Liver (tissue), 7 donors: ENCODE measurements at regions not wholly inside any gene's neighbourhood (a gene's known extent, or its start where the extent isn't known, plus 50 kb on each side); places are given as distances from the start of the nearest gene placed in this dataset.

Source experiments
- DNase-seq: peaks from one replicate; pipeline ENCODE4 v3.0.0-alpha.2; 2017; ENCODE audit warnings: low spot score
- H3K27ac ChIP-seq, 2 donors: one replicate each; pipeline ENCODE4 v1.7.0; 2013; ENCODE audit warnings: inconsistent platforms in 2 of 2, low read length in 2 of 2, control low read depth in 1 of 2, low read depth in 1 of 2, mild to moderate bottlenecking in 1 of 2
- H3K27me3 ChIP-seq, 4 donors: one replicate each; pipeline versions ENCODE4 v1.6.1 to v1.7.0; 2013; ENCODE audit warnings: low read length in 3 of 4, inconsistent platforms in 1 of 4, mild to moderate bottlenecking in 1 of 4, moderate library complexity in 1 of 4; ENCODE audit not compliant: control insufficient read depth in 4 of 4, insufficient read depth in 4 of 4
- H3K36me3 ChIP-seq, 4 donors: one replicate each; pipeline versions ENCODE4 v1.6.1 to v1.7.0; 2013; ENCODE audit warnings: low read length in 3 of 4, mild to moderate bottlenecking in 3 of 4, low read depth in 1 of 4, moderate library complexity in 1 of 4; ENCODE audit not compliant: control insufficient read depth in 4 of 4, insufficient read depth in 3 of 4
- H3K4me1 ChIP-seq, 4 donors: one replicate each; pipeline versions ENCODE4 v1.6.1 to v1.7.0; 2013; ENCODE audit warnings: low read length in 3 of 4, mild to moderate bottlenecking in 3 of 4, moderate library complexity in 1 of 4; ENCODE audit not compliant: control insufficient read depth in 4 of 4, insufficient read depth in 4 of 4
- H3K4me3 ChIP-seq, 3 donors: one replicate each; pipeline versions ENCODE4 v1.6.1 to v1.7.0; 2013; ENCODE audit warnings: low read length in 3 of 3, control low read depth in 1 of 3, low read depth in 1 of 3, mild to moderate bottlenecking in 1 of 3
- H3K9ac ChIP-seq, 2 donors: one replicate each; pipeline ENCODE4 v1.7.0; 2013; ENCODE audit warnings: low read length in 2 of 2, mild to moderate bottlenecking in 2 of 2, moderate library complexity in 2 of 2, control low read depth in 1 of 2, low read depth in 1 of 2
- H3K9me3 ChIP-seq, 4 donors: one replicate each; pipeline versions ENCODE4 v1.6.1 to v1.7.0; 2013; ENCODE audit warnings: low read length in 3 of 4; ENCODE audit not compliant: control insufficient read depth in 4 of 4
- FOXA2 ChIP-seq: IDR thresholded peaks from 2 replicates; pipeline ENCODE4 v1.6.1; 2016; ENCODE audit warnings: antibody characterized with exemption
- GABPA ChIP-seq, 2 donors: IDR thresholded peaks in 1 of 2; conservative IDR thresholded peaks in 1 of 2; 2 replicates each; pipeline ENCODE4 v1.6.1; 2016; ENCODE audit warnings: antibody characterized with exemption in 2 of 2, mild to moderate bottlenecking in 1 of 2, moderate library complexity in 1 of 2
- HNF4A ChIP-seq, 2 donors: conservative IDR thresholded peaks; 2 replicates each; pipeline ENCODE4 v1.6.1; 2016; ENCODE audit warnings: antibody characterized with exemption in 2 of 2, mild to moderate bottlenecking in 2 of 2
- REST ChIP-seq: IDR thresholded peaks from 2 replicates; pipeline ENCODE4 v1.6.1; 2016; ENCODE audit warnings: antibody characterized with exemption, mild to moderate bottlenecking
- RXRA ChIP-seq, 2 donors: IDR thresholded peaks; 2 replicates each; pipeline ENCODE4 v1.6.1; 2017 to 2018; ENCODE audit warnings: antibody characterized with exemption in 2 of 2, mild to moderate bottlenecking in 1 of 2
- YY1 ChIP-seq: IDR thresholded peaks from 2 replicates; pipeline ENCODE4 v1.6.1; 2016; ENCODE audit warnings: antibody characterized with exemption, mild to moderate bottlenecking
- ZBTB33 ChIP-seq: IDR thresholded peaks from 2 replicates; pipeline ENCODE4 v1.6.1; 2016; ENCODE audit warnings: antibody characterized with exemption
- WGBS: extraction: QIAGEN DNeasy Blood & Tissue Kit; methylation state at CpG from one replicate; pipeline ENCODE4 v1.1.7; 2013; 5-methylcytosine and 5-hydroxymethylcytosine counted together
- donor health status: healthy.
- donor health status: healthy.
- donor health status: healthy.
- donor health status: healthy.

DNA sequence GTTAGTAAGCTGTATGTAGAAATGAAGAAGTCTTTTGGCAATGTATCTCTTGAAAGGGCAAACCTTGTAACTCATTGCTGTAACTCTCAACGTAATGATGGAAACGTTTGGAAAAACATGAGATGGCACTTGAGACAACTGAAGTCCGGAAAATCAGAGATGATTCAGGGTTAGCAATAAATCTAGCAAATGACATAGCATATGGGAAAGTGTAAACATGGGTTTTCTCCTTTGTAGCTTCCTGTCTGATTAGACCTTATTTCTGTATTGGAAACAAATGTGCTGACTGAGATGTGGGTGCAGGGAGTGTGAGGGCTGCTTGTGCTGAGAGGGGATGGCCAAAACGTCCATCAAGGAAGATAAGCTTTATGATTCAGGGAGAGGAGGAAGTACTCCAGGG lies 110.7 kb upstream of the FAM20A start:
- WGBS: 69% methylated on average over 4 of the region's 4 CpGs
- H3K27ac ChIP-seq: no peak overlapping the region
- no peak for TF ChIP-seq ZBTB33
- no peak for TF ChIP-seq REST

GRCh38 chr17:68710976-68711375 lies 109.8 kb upstream of the FAM20A start:
- WGBS: 93% methylated on average over 1 of the region's 1 CpG
- H3K27ac ChIP-seq: no peak overlapping the region
- H3K9ac ChIP-seq: no peak overlapping the region
- H3K36me3 ChIP-seq: no peaks in the 10 kb centered on the region
- TF ChIP-seq YY1 (no peak), GABPA (IDR thresholded peaks at IDR 0.05 in 1 of 2, conservative IDR thresholded peaks at IDR 0.05 in 1 of 2) (no peak), HNF4A (conservative IDR thresholded peaks at IDR 0.05) (no peak), FOXA2 (no peak), REST (no peak), RXRA (IDR thresholded peaks at IDR 0.05) (no peak)
- H3K27me3 ChIP-seq: no peaks in the 10 kb centered on the region
- H3K4me1 ChIP-seq: no peaks in the 10 kb centered on the region
- DNase-seq: no peak
- H3K9me3 ChIP-seq: no peaks in the 10 kb centered on the region
- H3K4me3 ChIP-seq: no peak overlapping the region

More for the DNA sequence above, 110.7 kb upstream of the FAM20A start:
- DNase-seq: no peak
- no peaks in the 10 kb centered on the region for H3K9me3 ChIP-seq
- H3K4me1 ChIP-seq: no peaks in the 10 kb centered on the region
- no peak overlapping the region for H3K9ac ChIP-seq
- H3K4me3 ChIP-seq: no peak overlapping the region
- no peaks in the 10 kb centered on the region for H3K36me3 ChIP-seq
- no peaks in the 10 kb centered on the region for H3K27me3 ChIP-seq
